Natural killer cell (primary cell): ENCODE measurements at regions not wholly inside any gene's neighbourhood (a gene's known extent, or its start where the extent isn't known, plus 50 kb on each side); places are given as distances from the start of the nearest gene placed in this dataset.

Experiments
- ATAC-seq, 3 donors: fragments of 150-1000 bp in 2 of 3; fragments of 200-7000 bp in 1 of 3; cut with Tn5 transposase; 1 replicate in 1 of 3; 2 replicates in 2 of 3; pipeline ENCODE4 v1.10.0; 2021; ENCODE audit warnings: mild to moderate bottlenecking in 2 of 3, moderate library complexity in 2 of 3
- DNase-seq, 2 donors: peaks; one replicate each; pipeline versions ENCODE4 v3.0.0 to v3.0.0-alpha.2; 2013 to 2021; ENCODE audit warnings: mixed read lengths in 1 of 2
- H3K27ac ChIP-seq: one replicate; pipeline ENCODE4 v1.5.1; 2013; ENCODE audit warnings: mild to moderate bottlenecking, low read length
- H3K27me3 ChIP-seq: one replicate; pipeline ENCODE4 v1.6.1; 2013; ENCODE audit warnings: low read length; ENCODE audit not compliant: control insufficient read depth, insufficient read depth
- H3K36me3 ChIP-seq: one replicate; pipeline ENCODE4 v1.6.1; 2013; ENCODE audit warnings: low read length; ENCODE audit not compliant: control insufficient read depth, insufficient read depth
- H3K4me1 ChIP-seq: one replicate; pipeline ENCODE4 v1.6.1; 2013; ENCODE audit warnings: low read length; ENCODE audit not compliant: control insufficient read depth, insufficient read depth
- H3K4me3 ChIP-seq: one replicate; pipeline ENCODE4 v1.5.1; 2013; ENCODE audit warnings: low read length
- H3K9me3 ChIP-seq: one replicate; pipeline ENCODE4 v1.6.1; 2013; ENCODE audit warnings: low read length; ENCODE audit not compliant: control insufficient read depth, insufficient read depth
- H3K27ac Mint-ChIP-seq, 2 donors: one replicate each; pipeline ENCODE4 v1.8.0; 2022; ENCODE audit warnings: mild to moderate bottlenecking in 2 of 2, mixed read lengths in 2 of 2, moderate library complexity in 1 of 2
- H3K27me3 Mint-ChIP-seq, 2 donors: one replicate each; pipeline ENCODE4 v1.8.0; 2022; ENCODE audit warnings: low read depth in 2 of 2, mixed read lengths in 2 of 2
- H3K36me3 Mint-ChIP-seq: one replicate; pipeline ENCODE4 v1.8.0; 2022; ENCODE audit warnings: mixed read lengths
- H3K4me1 Mint-ChIP-seq, 2 donors: one replicate each; pipeline ENCODE4 v1.8.0; 2022; ENCODE audit warnings: mixed read lengths in 2 of 2
- H3K4me3 Mint-ChIP-seq: one replicate; pipeline ENCODE4 v1.8.0; 2022; ENCODE audit warnings: mild to moderate bottlenecking, moderate library complexity, mixed read lengths
- H3K9me3 Mint-ChIP-seq, 2 donors: one replicate each; pipeline ENCODE4 v1.8.0; 2022; ENCODE audit warnings: mixed read lengths in 2 of 2
- CTCF ChIP-seq: fragments of 200-600 bp; IDR thresholded peaks from one replicate; pipeline ENCODE4 v1.8.0; 2022; ENCODE audit warnings: antibody characterized with exemption
- WGBS: methylation state at CpG from one replicate; pipeline ENCODE4 v1.1.7; 2013; ENCODE audit warnings: missing lambda C conversion rate; ENCODE audit not compliant: insufficient coverage; 5-methylcytosine and 5-hydroxymethylcytosine counted together
- intact Hi-C: fragments of 100-400 bp; cut with micrococcal nuclease; formaldehyde crosslinking; loops from one replicate; pipeline ENCODE4 v1.14.2; 2022

GRCh38 chr6:82744286-82745015, 321.2 kb downstream of the UBE3D start:
- Mint-ChIP-seq H3K4me1 (no peaks in the 10 kb centered on the region), H3K27me3 (no peaks in the 10 kb centered on the region), H3K27ac (no peak overlapping the region), H3K9me3 (peaks cover 0 to 11% of the 10 kb centered on the region in 2 donors), H3K36me3 (no peaks in the 10 kb centered on the region), H3K4me3 (no peak overlapping the region)
- Histone ChIP-seq H3K27me3 (no peaks in the 10 kb centered on the region), H3K9me3 (no peaks in the 10 kb centered on the region), H3K4me3 (no peak overlapping the region), H3K27ac (no peak overlapping the region), H3K36me3 (no peaks in the 10 kb centered on the region), H3K4me1 (no peaks in the 10 kb centered on the region)
- DNase-seq, result no peak
- intact Hi-C loops, result no loop called here
- no peak for TF ChIP-seq CTCF
- no peak for ATAC-seq
- 95% methylated on average over 1 of the region's 1 CpG for WGBS

DNA sequence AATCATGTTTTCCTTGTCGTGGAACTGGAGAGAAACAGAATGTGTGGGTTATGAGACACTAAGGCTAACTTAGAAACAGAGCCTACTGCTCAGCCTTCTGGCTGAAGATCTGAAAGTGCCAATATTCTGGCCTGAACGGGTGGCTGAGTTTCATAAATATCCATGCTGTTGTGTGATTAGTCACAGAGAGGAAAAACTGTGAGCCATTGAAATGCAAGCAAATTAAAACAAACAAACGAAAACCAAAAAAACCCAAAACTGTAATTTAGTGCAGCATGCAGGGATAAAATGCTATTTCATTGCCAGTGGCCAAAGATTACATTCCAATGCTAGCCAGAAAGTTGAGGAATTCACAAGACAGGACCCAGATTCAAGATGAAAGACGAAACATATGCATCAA, 315.1 kb downstream of the UBE3D start:
- Mint-ChIP-seq H3K36me3 (no peaks in the 10 kb centered on the region), H3K27me3 (no peaks in the 10 kb centered on the region), H3K27ac (no peak overlapping the region), H3K4me1 (no peaks in the 10 kb centered on the region), H3K4me3 (no peak overlapping the region), H3K9me3 (peaks cover 2 to 7% of the 10 kb centered on the region in 2 donors)
- no peaks in the 10 kb centered on the region for H3K4me1 ChIP-seq
- no peaks in the 10 kb centered on the region for H3K9me3 ChIP-seq
- TF ChIP-seq CTCF, result no peak
- DNase-seq, result no peak
- no peak overlapping the region for H3K4me3 ChIP-seq
- ATAC-seq, result no peak
- H3K27me3 ChIP-seq, result no peaks in the 10 kb centered on the region
- intact Hi-C loops, result no loop called here
- WGBS, result 91% methylated on average over 3 of the region's 4 CpGs
- H3K36me3 ChIP-seq, result no peaks in the 10 kb centered on the region
- no peak overlapping the region for H3K27ac ChIP-seq

DNA sequence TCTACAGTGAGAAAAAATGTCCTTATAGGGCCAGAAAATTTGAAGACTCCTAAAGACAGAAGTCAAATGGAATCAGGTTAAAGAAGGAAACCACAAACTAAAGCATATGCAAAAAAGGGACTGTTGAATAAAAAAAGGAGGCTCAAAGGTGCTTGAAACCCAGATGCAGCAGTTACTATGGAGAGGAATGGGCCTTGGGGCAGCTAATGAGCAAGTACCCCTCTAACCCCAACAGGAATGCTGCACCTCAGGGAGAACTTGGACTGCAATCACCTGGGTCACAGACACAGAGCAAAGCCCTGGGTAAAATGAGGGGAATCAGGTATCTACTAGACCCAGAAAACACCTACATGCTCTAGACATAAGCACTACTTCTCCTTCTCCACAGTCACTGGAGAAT, 313.9 kb downstream of the UBE3D start:
- H3K27me3 Mint-ChIP-seq, result no peaks in the 10 kb centered on the region
- no peaks in the 10 kb centered on the region for H3K36me3 Mint-ChIP-seq
- Histone ChIP-seq H3K9me3 (no peaks in the 10 kb centered on the region), H3K36me3 (no peaks in the 10 kb centered on the region), H3K27ac (no peak overlapping the region), H3K4me1 (no peaks in the 10 kb centered on the region), H3K4me3 (no peak overlapping the region), H3K27me3 (no peaks in the 10 kb centered on the region)
- H3K4me3 Mint-ChIP-seq, result no peak overlapping the region
- ATAC-seq, result no peak
- intact Hi-C loops, result no loop called here
- no peak for TF ChIP-seq CTCF
- peaks cover 2 to 7% of the 10 kb centered on the region in 2 donors for H3K9me3 Mint-ChIP-seq
- no peaks in the 10 kb centered on the region for H3K4me1 Mint-ChIP-seq
- DNase-seq, result no peak
- H3K27ac Mint-ChIP-seq, result no peak overlapping the region
